Nephron progenitor cell (in vitro differentiated cells): ENCODE measurements at regions not wholly inside any gene's neighbourhood (a gene's known extent, or its start where the extent isn't known, plus 50 kb on each side); places are given as distances from the start of the nearest gene placed in this dataset.

ENCODE experiments used
- DNase-seq: peaks from one replicate; pipeline ENCODE4 v3.0.0; 2021
- H3K27ac Mint-ChIP-seq: 2 replicates; pipeline ENCODE4 v1.8.0; 2021; ENCODE audit warnings: mild to moderate bottlenecking, moderate library complexity, mixed read lengths
- H3K27me3 Mint-ChIP-seq: 2 replicates; pipeline ENCODE4 v1.8.0; 2021; ENCODE audit warnings: mild to moderate bottlenecking, low read depth, mixed read lengths; ENCODE audit not compliant: poor library complexity
- H3K36me3 Mint-ChIP-seq: 2 replicates; pipeline ENCODE4 v1.8.0; 2021; ENCODE audit warnings: low read depth, mixed read lengths
- H3K4me1 Mint-ChIP-seq: 2 replicates; pipeline ENCODE4 v1.8.0; 2021; ENCODE audit warnings: mixed read lengths
- H3K4me3 Mint-ChIP-seq: 2 replicates; pipeline ENCODE4 v1.8.0; 2021; ENCODE audit warnings: mild to moderate bottlenecking, moderate library complexity, mixed read lengths
- H3K9me3 Mint-ChIP-seq: 2 replicates; pipeline ENCODE4 v1.8.0; 2021; ENCODE audit warnings: mild to moderate bottlenecking, moderate library complexity, mixed read lengths
- CTCF ChIP-seq: fragments of 200-600 bp; sonication (generic); IDR thresholded peaks from 2 replicates; pipeline ENCODE4 v1.5.0; 2021; ENCODE audit warnings: antibody characterized with exemption

GRCh38 chr5:86929123-86929766 is 311.5 kb downstream of the COX7C start:
- H3K36me3 Mint-ChIP-seq: no peaks in the 10 kb centered on the region
- no peak overlapping the region for H3K4me3 Mint-ChIP-seq
- H3K9me3 Mint-ChIP-seq: no peaks in the 10 kb centered on the region
- no peak for TF ChIP-seq CTCF
- no peaks in the 10 kb centered on the region for H3K4me1 Mint-ChIP-seq
- no peak overlapping the region for H3K27ac Mint-ChIP-seq
- H3K27me3 Mint-ChIP-seq: peaks cover 7% of the 10 kb centered on the region
- no peak for DNase-seq

GRCh38 chr5:86951761-86952160 is 315.9 kb upstream of the RASA1 start:
- DNase-seq: no peak
- Mint-ChIP-seq H3K4me3 (no peak overlapping the region), H3K27ac (no peak overlapping the region), H3K9me3 (no peaks in the 10 kb centered on the region), H3K4me1 (no peaks in the 10 kb centered on the region), H3K27me3 (no peaks in the 10 kb centered on the region), H3K36me3 (no peaks in the 10 kb centered on the region)
- no peak for TF ChIP-seq CTCF

- H3K9me3 Mint-ChIP-seq: no peaks in the 10 kb centered on the region
- H3K4me3 Mint-ChIP-seq: no peak overlapping the region
- H3K4me1 Mint-ChIP-seq: no peaks in the 10 kb centered on the region
- H3K36me3 Mint-ChIP-seq: no peaks in the 10 kb centered on the region
- no peak overlapping the region for H3K27ac Mint-ChIP-seq
- no peak for DNase-seq
- peaks cover 4% of the 10 kb centered on the region for H3K27me3 Mint-ChIP-seq
- TF ChIP-seq CTCF: no peak
Measured at GRCh38 chr5:86964889-86965288, 302.8 kb upstream of the RASA1 start.

- Mint-ChIP-seq H3K27ac (no peak overlapping the region), H3K9me3 (no peaks in the 10 kb centered on the region), H3K27me3 (peaks cover 1% of the 10 kb centered on the region), H3K36me3 (no peaks in the 10 kb centered on the region), H3K4me3 (no peak overlapping the region), H3K4me1 (no peaks in the 10 kb centered on the region)
- no peak for TF ChIP-seq CTCF
- DNase-seq: no peak
Measured at GRCh38 chr5:86968301-86968753, 299.4 kb upstream of the RASA1 start.

GRCh38 chr5:86970361-86970760 is 297.3 kb upstream of the RASA1 start:
- Mint-ChIP-seq H3K36me3 (no peaks in the 10 kb centered on the region), H3K27ac (no peak overlapping the region), H3K4me3 (no peak overlapping the region), H3K9me3 (no peaks in the 10 kb centered on the region), H3K27me3 (no peaks in the 10 kb centered on the region), H3K4me1 (no peaks in the 10 kb centered on the region)
- no peak for TF ChIP-seq CTCF
- DNase-seq: no peak

- H3K27me3 Mint-ChIP-seq: no peaks in the 10 kb centered on the region
- no peaks in the 10 kb centered on the region for H3K9me3 Mint-ChIP-seq
- no peak for DNase-seq
- TF ChIP-seq CTCF: no peak
- no peak overlapping the region for H3K4me3 Mint-ChIP-seq
- no peaks in the 10 kb centered on the region for H3K36me3 Mint-ChIP-seq
- no peaks in the 10 kb centered on the region for H3K4me1 Mint-ChIP-seq
- no peak overlapping the region for H3K27ac Mint-ChIP-seq
Measured at GRCh38 chr5:86971034-86971571, 296.6 kb upstream of the RASA1 start.
